DND-41 (cell line): ENCODE measurements at regions not wholly inside any gene's neighbourhood (a gene's known extent, or its start where the extent isn't known, plus 50 kb on each side); places are given as distances from the start of the nearest gene placed in this dataset.
"Not testable (repeated sequence)": the region's sequence is repeated elsewhere in the genome, so short reads cannot be mapped to it uniquely, and the experiment has no call there.

Source experiments
- ATAC-seq: fragments of 200-7000 bp; cut with Tn5 transposase; 3 replicates; pipeline ENCODE4 v1.9.1; 2021; ENCODE audit warnings: low read depth; ENCODE audit not compliant: insufficient read depth
- DNase-seq: peaks from one replicate; pipeline ENCODE4 v3.0.0-alpha.2; 2020
- H2AFZ ChIP-seq: 2 replicates; pipeline ENCODE4 v1.6.0; 2012; ENCODE audit warnings: low read depth, low read length
- H3K27ac ChIP-seq: 2 replicates; pipeline ENCODE4 v1.5.1; 2012; ENCODE audit warnings: low read length, inconsistent platforms
- H3K27me3 ChIP-seq: fragments of 200-600 bp; sonication (generic); 2 replicates; pipeline ENCODE4 v1.6.0; 2012; ENCODE audit warnings: low read length, mild to moderate bottlenecking, inconsistent platforms; ENCODE audit not compliant: insufficient read depth, poor library complexity
- H3K36me3 ChIP-seq: 2 replicates; pipeline ENCODE4 v1.5.1; 2012; ENCODE audit warnings: low read length, inconsistent platforms; ENCODE audit not compliant: insufficient read depth
- H3K4me1 ChIP-seq: 2 replicates; pipeline ENCODE4 v1.5.1; 2012; ENCODE audit warnings: mild to moderate bottlenecking, low read length; ENCODE audit not compliant: insufficient read depth
- H3K4me2 ChIP-seq: 2 replicates; pipeline ENCODE4 v1.6.0; 2012; ENCODE audit warnings: mild to moderate bottlenecking, moderate library complexity, low read length, inconsistent platforms; ENCODE audit not compliant: insufficient read depth
- H3K4me3 ChIP-seq, 2 experiments: fragments of 200-600 bp in 1 of 2; shearing (Covaris generic) in 1 of 2; 2 replicates each; pipeline ENCODE4 v1.5.1; 2012 to 2016; ENCODE audit warnings: inconsistent platforms in 2 of 2, low read length in 2 of 2, mild to moderate bottlenecking in 2 of 2, low read depth in 1 of 2, moderate library complexity in 1 of 2
- H3K79me2 ChIP-seq: 2 replicates; pipeline ENCODE4 v1.6.0; 2012; ENCODE audit warnings: low read length, inconsistent platforms; ENCODE audit not compliant: insufficient read depth
- H3K9ac ChIP-seq: 2 replicates; pipeline ENCODE4 v1.6.0; 2012; ENCODE audit warnings: low read depth, mild to moderate bottlenecking, inconsistent platforms, low read length, moderate library complexity
- H3K9me3 ChIP-seq: 2 replicates; pipeline ENCODE4 v1.5.1; 2012; ENCODE audit warnings: low read length, moderate library complexity, mild to moderate bottlenecking, inconsistent platforms; ENCODE audit not compliant: insufficient read depth, severe bottlenecking
- H4K20me1 ChIP-seq: 2 replicates; pipeline ENCODE4 v1.6.0; 2012; ENCODE audit warnings: low read length; ENCODE audit not compliant: insufficient read depth
- CTCF ChIP-seq: IDR thresholded peaks from 2 replicates; pipeline ENCODE4 v1.5.1; 2012; ENCODE audit warnings: borderline replicate concordance, low read length, moderate library complexity, mild to moderate bottlenecking; ENCODE audit not compliant: poor library complexity, severe bottlenecking; ENCODE audit errors: extremely low read depth
- EZH2 ChIP-seq: IDR thresholded peaks from 3 replicates; pipeline ENCODE4 v1.6.1; 2012; ENCODE audit warnings: borderline replicate concordance, low read depth, mild to moderate bottlenecking, moderate library complexity, low read length, inconsistent platforms; ENCODE audit not compliant: severe bottlenecking

- Histone ChIP-seq H3K79me2 (no peaks in the 10 kb centered on the region), H3K9me3 (no peaks in the 10 kb centered on the region), H3K36me3 (no peaks in the 10 kb centered on the region), H4K20me1 (no peaks in the 10 kb centered on the region), H3K4me1 (no peaks in the 10 kb centered on the region), H3K4me2 (no peak overlapping the region), H2AFZ (no peak overlapping the region), H3K27me3 (no peaks in the 10 kb centered on the region), H3K27ac (no peak overlapping the region), H3K4me3 (no peak overlapping the region), H3K9ac (no peak overlapping the region)
- TF ChIP-seq EZH2 (no peak), CTCF (no peak)
- DNase-seq (no peak), ATAC-seq (no peak)
Observed at GRCh38 chr15:62326460-62327011, 161.5 kb upstream of the C2CD4B start.

GRCh38 chr15:62327406-62327805 is 162.3 kb upstream of the C2CD4B start:
- Histone ChIP-seq H4K20me1 (no peaks in the 10 kb centered on the region), H3K4me2 (no peak overlapping the region), H3K4me1 (no peaks in the 10 kb centered on the region), H3K9ac (no peak overlapping the region), H3K36me3 (no peaks in the 10 kb centered on the region), H3K79me2 (no peaks in the 10 kb centered on the region), H3K4me3 (no peak overlapping the region), H3K27me3 (no peaks in the 10 kb centered on the region), H3K9me3 (no peaks in the 10 kb centered on the region), H3K27ac (no peak overlapping the region), H2AFZ (no peak overlapping the region)
- DNase-seq = no peak
- no peak for TF ChIP-seq EZH2
- ATAC-seq = no peak

GRCh38 chr15:62332472-62332871 is 167.4 kb upstream of the C2CD4B start:
- H3K4me1 ChIP-seq, H3K27ac ChIP-seq, H2AFZ ChIP-seq, H3K79me2 ChIP-seq, DNase-seq, H3K4me3 ChIP-seq, H3K9ac ChIP-seq, ATAC-seq, H3K4me2 ChIP-seq, H3K9me3 ChIP-seq, H4K20me1 ChIP-seq, H3K36me3 ChIP-seq, H3K27me3 ChIP-seq: not testable (repeated sequence)

- DNase-seq (no peak), ATAC-seq (no peak)
- no peaks in the 10 kb centered on the region for H4K20me1 ChIP-seq
- no peaks in the 10 kb centered on the region for H3K79me2 ChIP-seq
- no peak overlapping the region for H3K9ac ChIP-seq
- no peaks in the 10 kb centered on the region for H3K27me3 ChIP-seq
- no peaks in the 10 kb centered on the region for H3K9me3 ChIP-seq
- H3K36me3 ChIP-seq = no peaks in the 10 kb centered on the region
- H2AFZ ChIP-seq = no peak overlapping the region
- no peak for TF ChIP-seq EZH2
- no peak for TF ChIP-seq CTCF
- H3K4me2 ChIP-seq = no peak overlapping the region
- H3K4me1 ChIP-seq = no peaks in the 10 kb centered on the region
- no peak overlapping the region for H3K4me3 ChIP-seq
- H3K27ac ChIP-seq = no peak overlapping the region
Observed at GRCh38 chr15:62334536-62334935, 169.5 kb upstream of the C2CD4B start.
